HG02943 (cell line): ENCODE measurements at regions not wholly inside any gene's neighbourhood (a gene's known extent, or its start where the extent isn't known, plus 50 kb on each side); places are given as distances from the start of the nearest gene placed in this dataset.

Experiments
- ATAC-seq: cut with Tn5 transposase; IDR thresholded peaks from one replicate; pipeline ENCODE4 v1.9.1; 2021; ENCODE audit warnings: mild to moderate bottlenecking, low read depth, moderate library complexity; ENCODE audit not compliant: unreplicated experiment

DNA sequence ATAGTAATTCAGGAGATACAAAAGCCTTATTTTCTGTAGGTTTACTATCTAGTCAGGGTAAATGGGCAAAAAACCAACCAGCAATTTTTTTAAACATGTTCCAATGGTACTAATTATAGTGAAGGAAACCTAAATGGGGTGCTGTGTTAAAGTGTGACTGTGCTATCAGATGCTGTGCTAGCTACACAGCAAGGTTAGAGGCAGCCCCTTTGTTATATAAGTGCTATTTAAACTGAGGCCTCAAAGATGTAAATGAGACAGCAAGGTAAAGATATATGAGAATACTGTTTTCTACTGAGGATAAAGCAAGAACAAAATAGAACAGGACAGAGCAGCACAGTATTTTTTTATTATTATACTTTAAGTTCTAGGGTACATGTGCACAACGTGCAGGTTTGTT, 305.4 kb upstream of the RGS18 start:
- no peak for ATAC-seq

DNA sequence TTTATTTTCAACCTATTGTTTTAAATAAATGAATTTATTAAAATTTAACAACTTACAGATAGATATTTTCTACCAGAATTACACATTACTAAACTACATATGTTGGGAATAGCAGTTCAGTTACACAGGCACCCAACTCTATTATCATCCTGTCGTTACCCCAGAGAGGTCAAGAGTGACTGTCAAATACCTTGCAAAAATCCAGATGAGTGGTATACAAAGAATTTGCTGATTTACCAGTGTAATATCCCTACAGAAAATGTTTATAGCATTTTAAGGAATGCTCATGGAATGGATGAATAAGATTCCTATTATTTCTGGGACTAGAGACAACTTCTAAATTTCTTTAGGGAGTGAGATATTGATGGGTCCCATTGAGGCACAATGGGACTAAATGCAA, 300.7 kb upstream of the RGS18 start:
- ATAC-seq: no peak

DNA sequence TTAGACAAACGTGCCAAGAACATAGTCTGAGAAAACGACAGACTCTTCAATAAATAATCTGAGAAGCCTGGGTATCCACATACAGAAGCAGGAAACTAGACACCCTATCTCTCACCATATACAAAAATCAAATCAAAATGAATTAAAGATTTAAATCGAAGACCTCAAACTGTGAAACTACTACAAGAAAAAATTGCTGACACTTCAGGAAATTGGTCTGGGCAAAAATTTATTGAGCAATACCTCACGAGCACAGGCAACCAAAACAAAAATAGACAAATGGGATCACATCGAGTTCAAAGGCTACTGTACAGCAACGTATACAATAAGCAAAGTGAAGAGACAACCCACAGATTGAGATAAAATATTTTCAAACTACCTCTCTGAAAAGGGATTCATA, 292.8 kb upstream of the RGS18 start:
- ATAC-seq: no peak

DNA sequence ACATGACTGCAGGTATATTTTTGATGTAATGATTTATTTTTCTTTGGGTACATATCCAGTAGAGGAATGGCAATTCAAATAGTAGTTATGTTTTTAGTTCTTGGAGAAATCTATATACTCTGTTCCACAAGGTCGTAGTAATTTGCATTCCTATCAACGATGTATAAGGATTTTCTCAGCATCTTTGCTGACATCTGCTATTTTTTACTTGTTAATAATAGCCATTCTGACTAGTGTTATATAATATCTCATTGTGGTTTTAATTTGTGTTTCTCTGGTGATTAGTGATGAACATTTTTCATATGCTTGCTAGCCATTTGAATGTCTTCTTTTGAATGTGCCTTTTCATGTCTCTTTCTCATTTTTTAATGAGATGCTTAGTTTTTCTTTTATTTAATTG, 292.1 kb upstream of the RGS18 start:
- ATAC-seq: no peak

DNA sequence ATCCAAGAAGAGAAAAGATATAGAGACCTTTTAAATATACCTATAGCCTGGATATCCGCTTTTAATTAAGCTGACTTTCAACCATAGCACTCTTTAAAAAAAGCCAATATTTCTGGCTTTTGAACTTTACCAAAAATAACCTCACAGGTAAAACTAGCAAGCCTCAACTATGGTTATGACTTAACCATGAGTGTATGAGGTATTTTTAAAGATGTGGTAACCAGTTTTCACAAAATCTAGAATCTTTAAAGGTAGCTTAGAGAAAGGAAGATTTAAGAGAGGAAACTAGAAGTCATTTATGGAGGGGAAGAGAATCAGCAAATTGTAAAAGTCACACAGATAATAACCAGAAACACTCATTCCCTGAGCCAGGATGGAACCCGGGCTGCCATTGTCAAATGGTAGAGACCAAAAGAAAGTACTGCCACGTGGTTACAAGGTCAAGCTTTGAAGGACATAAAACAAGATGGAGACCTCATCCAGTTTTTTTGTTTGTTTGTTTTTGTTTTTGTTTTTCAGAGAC, 288.4 kb upstream of the RGS18 start:
- ATAC-seq: no peak

DNA sequence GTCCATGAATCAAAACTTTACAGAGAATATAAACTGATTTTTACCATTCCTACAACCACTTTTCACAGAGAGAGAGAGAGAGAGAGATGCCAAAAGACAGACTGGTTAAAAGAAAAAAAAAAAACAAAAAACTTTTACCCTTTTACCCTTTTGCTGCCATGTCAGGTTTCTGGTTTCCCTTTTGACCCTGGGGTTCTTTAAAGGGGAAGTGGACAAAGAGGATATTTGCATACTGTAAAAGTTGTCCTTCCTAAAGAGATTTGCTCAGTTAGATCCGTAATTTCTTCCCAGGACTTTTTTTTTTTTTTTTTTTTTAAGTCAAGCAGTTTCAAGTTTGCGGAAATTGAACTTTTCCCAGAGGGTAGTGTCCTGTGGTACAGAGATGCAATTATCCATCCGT, 287.8 kb upstream of the RGS18 start:
- no peak for ATAC-seq

DNA sequence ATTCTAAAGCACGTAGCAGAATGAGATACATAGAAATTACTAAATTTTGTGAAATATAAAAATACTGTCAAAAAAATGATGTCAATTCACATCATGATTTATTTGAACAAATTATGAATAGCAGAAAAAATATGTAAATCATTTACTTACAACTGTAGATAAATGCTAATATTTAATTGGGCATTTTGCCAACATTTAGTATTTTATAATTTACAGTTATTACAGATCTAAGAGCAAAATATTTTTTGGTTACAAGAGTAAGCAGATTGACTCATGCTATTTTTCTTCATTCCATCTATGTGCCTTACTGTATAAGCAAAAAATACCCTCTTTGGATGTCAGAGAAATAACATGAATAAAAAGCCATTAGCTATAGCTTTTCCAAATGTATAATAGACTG, 282.3 kb upstream of the RGS18 start:
- ATAC-seq: no peak

DNA sequence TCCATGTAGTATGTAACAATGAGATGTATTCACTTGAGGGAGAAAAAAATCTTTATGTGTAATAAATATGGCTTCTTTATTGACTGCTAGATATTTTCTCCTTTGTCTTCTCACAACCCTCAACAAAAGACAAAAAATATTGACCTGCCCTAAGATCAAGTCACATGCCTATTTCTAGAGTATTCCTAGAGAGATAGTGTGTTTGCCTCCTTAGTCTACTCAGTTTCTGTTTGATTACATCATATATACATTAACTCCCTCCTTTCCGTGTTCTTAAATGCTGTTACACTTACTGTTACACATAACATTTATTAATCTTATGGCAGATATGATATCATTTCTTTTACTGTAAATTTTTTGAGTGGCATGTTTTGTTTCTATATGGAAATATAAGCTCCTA, 281.6 kb upstream of the RGS18 start:
- no peak for ATAC-seq

DNA sequence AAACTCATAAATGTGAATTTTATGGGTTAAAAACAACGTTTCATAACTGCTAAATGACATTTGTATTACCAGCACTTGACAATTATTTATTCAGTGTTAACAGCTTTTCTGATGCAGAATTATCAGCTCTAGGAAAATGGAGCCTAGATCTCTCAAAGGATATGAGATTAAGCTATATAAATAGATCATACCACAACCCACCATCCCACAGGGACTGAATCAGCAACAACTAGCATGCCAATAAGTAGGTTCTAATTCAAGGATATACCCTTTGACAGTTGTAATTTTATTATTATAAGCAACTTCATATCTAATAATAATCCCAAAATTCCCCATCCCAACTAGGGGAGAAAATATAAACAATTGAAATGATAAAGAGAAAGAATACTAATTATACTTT, 275.4 kb upstream of the RGS18 start:
- no peak for ATAC-seq

DNA sequence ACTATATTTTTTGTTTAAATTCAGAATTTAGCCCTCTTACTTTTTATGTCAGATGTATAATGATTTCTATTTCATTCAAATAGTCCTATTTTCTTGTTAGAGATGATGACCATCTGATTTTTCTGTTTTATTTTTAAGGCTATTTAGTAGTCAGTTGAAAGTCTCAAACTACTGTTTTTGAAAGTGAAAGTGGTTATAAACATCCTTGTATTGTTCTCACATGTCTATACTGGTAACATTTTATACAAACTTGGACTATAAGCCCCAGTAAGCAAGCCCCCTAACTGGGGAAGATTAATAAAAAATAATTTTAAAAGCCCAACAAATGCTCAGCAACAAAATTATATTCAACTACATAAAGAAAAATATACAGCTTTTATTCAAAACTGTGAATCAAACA, 271.3 kb upstream of the RGS18 start:
- no peak for ATAC-seq

DNA sequence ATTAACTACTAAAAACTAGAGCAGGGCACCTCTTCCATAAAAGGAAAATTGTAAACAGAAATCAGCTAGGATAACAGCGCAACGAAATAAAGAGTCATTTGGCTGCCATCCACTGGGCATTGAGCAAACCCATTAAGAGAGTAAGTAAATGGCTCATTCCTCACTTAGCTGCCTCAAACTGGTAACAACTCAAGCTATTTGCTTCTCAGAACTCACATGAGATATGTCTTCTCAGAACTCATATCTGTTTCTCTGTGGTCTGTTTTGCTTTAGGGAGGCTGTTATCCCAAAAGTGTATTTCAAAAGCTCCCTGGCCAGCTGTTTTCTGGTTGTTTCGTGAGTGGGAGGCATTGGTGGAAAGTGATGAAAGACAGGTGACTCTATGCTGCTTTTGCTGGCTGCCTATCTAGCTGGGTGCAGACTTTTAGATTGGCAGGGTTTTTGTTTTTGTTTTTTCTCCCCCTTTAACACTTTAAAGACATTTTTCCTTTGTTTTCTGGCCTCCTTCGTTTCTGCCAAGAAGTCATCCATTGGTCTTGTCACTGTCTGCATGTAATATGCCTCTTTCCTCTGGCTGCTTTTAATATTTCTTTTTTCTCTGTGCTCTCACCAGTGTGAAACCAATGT, 269.2 kb upstream of the RGS18 start:
- no peak for ATAC-seq

DNA sequence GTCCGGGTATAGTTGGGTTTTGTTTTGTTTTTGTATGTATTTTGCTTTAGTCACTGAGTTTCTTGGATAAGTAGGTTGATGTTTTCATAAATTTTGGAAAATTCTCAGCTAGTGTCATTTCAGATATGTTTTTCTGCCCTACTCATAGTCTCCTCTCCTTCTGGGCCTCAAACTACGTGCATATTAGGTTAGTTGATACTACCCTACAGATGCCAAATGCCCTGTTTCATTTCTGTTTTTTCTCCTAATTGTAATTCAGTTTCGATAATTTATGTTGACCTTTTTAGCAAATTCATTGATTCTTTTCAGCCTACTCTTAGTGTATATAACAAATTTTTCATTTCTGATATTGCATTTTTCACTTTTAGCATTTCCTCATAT, 268.6 kb upstream of the RGS18 start:
- ATAC-seq: no peak

DNA sequence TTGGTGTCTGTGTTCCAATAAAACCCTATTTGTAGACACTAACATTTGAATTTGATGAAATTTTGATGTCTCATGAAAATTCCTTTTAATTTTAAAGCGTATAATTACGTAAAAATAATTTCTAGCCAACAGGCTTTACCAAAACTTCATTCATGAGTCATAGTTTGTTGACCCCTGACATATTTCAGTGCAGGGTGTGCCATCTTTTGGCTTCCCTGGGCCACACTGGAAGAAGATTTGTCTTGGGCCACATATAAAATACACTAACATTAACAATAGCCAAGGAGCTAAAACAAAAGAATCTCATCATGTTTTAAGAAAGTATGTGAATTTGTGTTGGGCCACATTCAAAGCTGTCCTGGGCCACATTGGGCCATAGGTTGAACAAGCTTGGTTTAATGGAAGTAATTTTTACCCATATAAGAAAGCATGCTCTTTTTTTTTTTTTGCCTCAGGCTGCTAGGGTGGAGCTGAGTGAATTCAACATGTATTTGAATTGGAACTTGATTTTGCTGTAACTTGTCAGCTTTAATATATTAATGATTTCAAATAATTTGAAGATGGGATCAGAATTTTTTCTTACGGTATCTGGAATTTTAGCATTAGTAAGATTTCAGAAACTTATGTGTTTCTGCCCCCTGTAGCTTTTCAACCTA, 267.7 kb upstream of the RGS18 start:
- no peak for ATAC-seq

DNA sequence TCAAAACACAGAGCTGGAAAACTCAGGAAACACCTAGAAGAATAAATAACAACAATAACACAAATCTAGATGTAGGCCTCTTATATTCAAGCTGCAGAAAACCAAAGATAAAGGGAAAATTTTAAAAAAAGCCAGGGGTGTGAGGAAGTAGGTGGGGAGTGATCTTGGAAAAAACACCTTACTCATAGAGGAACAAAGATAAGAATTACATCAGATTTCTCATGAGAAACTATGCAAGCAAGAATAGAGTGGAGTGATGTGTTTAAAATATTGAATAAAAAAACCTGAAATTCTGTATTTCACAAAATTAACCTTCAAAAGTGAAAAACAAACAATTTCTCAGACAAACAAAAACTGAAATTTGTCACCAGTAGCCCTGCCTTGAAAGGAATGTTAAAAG, 265.5 kb upstream of the RGS18 start:
- no peak for ATAC-seq

DNA sequence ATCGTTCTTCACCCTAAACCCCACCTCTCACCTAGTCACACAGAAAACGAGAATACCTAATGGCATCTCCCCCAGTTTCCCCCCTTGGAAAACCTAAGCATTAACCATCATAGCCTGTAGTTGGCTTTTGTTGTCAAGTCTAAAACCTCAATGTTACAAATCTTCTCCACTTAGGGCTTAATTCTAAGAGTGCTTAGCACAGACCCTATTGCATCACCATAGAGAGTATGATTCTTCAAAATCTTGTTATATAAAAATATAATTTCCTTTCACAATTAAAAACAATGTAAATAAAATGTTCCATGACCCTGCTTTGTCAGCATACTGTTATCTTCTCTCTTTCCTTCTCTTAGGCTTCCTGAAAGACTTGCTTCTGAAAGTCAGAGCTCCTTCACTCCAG, 263.2 kb upstream of the RGS18 start:
- no peak for ATAC-seq

DNA sequence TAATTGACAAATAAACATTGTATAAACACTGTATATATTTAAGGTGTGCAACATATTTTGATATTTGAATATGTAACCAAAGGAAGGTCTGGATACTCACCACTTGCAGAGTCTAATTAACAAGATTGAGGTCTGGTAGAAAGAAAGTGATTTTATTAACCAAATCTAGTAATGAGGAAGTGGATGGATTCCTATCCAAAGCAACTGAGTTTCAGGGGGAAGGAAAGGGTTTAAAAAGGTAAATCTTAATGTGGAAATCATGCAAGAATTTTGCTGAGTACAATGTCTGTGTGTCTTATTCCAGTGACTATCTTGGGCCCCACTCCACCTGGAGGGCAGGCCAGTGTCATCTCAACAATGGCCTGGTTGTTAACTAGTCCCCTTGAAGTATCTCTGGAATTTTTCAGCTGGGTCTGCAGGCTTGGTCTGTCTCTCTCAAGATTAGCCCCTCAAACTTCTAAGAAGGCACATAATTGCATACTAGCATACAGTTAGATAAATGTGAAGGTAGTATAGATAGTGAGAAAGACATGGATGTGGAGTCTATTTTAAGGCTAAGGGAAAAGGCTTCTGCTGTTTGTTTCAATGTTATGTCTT, 262.7 kb upstream of the RGS18 start:
- no peak for ATAC-seq

DNA sequence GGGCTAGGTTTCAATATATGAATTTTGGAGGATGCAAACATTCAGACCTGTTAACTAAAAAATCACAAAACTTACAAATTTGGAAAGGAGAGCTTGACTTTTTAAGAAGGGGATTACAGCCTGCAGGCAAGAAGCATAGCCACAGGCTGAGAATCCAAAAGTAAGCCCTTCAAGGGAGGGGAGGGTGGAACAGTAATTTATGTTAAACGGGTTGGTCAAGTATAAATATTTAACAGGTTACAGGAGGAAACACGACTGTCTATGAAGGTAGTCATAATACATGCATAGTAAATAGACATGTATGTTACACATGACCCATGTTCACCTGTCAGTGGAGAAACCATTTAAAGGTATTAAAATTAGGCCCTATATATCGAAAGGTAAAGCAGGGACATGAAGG, 261.1 kb upstream of the RGS18 start:
- no peak for ATAC-seq

DNA sequence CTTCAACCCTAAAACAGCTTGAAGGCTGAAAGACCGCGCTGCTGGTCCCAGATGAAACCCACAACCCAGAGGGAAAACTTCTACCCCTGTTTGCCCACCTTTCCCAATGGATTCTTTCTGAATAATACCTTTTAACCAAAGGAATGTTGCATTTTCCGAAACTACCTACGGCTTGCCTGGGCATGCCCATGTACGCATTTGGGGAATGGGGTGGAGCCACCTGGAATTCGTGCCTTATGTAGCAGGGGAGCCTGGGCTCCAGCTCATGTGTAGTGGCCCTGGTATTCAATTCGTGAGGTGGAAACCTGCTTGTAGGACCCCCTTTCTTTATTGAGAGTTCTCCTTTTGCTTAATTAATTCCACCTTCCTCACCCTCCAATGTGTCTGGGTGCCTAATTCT, 256.6 kb upstream of the RGS18 start:
- no peak for ATAC-seq

DNA sequence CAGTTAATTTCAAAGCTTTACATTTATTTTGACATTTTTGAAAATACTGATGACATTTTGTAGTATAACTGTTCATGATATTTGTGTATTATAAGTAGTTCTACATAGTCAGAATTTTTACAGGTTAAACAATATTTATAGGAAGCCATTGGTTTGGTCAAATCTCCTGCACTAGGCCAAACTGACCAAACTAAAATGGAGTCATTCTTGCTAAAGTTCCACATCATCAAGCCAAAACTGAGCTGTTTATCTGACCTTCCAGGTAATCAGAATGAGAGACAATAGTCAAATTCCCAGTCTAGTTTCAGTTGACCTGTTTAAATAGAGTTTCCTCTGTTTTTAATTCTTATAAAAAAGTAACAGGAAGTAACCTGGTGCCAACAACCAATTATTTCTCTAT, 253.3 kb upstream of the RGS18 start:
- no peak for ATAC-seq

DNA sequence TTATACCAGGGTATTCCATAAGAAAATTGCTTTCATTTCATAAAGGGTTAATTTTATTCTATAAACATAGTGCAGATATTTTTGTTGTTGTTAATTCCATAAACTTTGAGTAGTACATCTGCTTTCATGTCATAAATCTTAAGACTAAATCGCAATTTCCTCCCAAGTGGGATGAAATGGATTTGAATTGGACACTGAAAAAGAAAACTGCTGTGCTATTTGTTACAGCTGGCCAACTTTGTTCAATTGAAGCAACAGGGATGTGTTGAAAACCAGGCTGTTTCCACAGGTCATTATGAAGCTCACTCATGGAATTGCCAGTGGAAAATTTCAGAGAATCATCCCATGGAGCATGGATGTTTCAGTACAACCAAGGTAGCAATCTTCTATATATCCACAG, 252.5 kb upstream of the RGS18 start:
- ATAC-seq: no peak

DNA sequence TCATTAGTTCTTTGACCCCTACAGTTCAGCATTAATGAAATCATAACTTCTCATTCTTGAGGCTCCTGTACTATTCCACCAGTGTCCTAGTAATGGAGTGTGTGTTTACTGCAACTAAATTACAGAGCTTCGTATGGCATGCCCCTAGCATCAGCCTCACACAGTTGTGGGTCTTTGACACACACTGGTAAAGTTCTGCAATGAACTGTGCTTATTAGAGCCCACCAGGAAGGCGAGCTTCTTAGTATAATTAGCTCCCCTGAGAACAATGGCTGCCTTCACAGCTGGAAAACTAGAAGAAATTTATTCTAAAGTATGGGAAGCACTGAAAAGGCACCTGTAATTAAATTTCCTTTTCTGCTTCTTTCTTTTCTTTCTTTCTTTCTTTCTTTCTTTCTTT, 251.1 kb upstream of the RGS18 start:
- no peak for ATAC-seq

DNA sequence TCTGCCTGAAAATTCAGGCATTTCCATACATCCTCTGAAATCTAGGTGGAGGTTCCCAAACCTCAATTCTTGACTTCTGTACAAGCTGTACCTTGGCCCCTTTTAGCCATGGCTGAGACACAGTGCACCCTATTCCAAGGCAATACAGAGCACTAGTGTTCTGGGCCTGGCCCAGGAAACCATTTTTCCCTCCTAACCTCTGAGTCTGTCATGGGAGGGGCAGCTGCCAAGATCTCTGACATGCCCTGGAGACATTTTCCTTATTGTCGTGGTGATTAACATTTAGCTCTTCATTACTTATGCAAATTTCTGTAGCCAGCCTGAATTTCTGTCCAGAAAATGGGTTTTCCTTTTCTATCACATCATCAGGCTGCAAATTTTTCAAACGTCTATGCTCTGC, 248.0 kb upstream of the RGS18 start:
- ATAC-seq: no peak
